GM12878 (cell line): ENCODE measurements at regions not wholly inside any gene's neighbourhood (a gene's known extent, or its start where the extent isn't known, plus 50 kb on each side); places are given as distances from the start of the nearest gene placed in this dataset.

Experiments
- ATAC-seq: fragments of 200-7000 bp; cut with Tn5 transposase; 3 replicates; pipeline ENCODE4 v1.9.1; 2020; ENCODE audit warnings: mild to moderate bottlenecking, moderate library complexity
- BruUV-seq: library from RNA; stranded (reverse); fragments of 400-500 nt; replicated peaks from 2 replicates; lab custom pipeline; 2021; lab: Mats Ljungman, UMichigan
- CTCF ChIA-PET: fragments of 300-600 bp; sonication (Branson Sonifier 250); formaldehyde crosslinking; extraction: SDS; loops from one replicate; lab custom pipeline; 2021; ENCODE audit warnings: inconsistent platforms; lab: Yijun Ruan, JAX
- POLR2A ChIA-PET: fragments of 350-600 bp; formaldehyde crosslinking; extraction: SDS; loops from one replicate; lab custom pipeline; 2021; ENCODE audit warnings: inconsistent platforms; lab: Charles Lee
- RAD21 ChIA-PET: fragments of 300-600 bp; sonication (Branson Sonifier 250); formaldehyde crosslinking; loops from one replicate; lab custom pipeline; 2023; ENCODE audit warnings: antibody characterized with exemption; ENCODE audit not compliant: unreplicated experiment; lab: Charles Lee
- SMC1A ChIA-PET: fragments of 300-600 bp; sonication (Branson Sonifier 250); formaldehyde crosslinking; loops from one replicate; lab custom pipeline; 2023; ENCODE audit not compliant: unreplicated experiment, uncharacterized antibody; lab: Charles Lee
- DNase-seq: peaks from one replicate; pipeline ENCODE4 v3.0.0-alpha.2; 2011; ENCODE audit warnings: low read depth, low spot score
- FAIRE-seq: peaks from 3 replicates; lab custom pipeline; 2011; peaks lifted over from hg19 to GRCh38; lab: Jason Lieb, UNC
- H2AFZ ChIP-seq: 2 replicates; pipeline ENCODE4 v1.6.0; 2011; ENCODE audit warnings: low read depth, low read length, control low read depth; ENCODE audit not compliant: control insufficient read depth
- H3K27ac ChIP-seq: 2 replicates; pipeline ENCODE4 v1.5.1; 2011; ENCODE audit warnings: control low read depth; ENCODE audit not compliant: control insufficient read depth, insufficient read depth
- H3K27me3 ChIP-seq, 2 experiments: replicated peaks in 1 of 2; 2 replicates each; pipeline versions ENCODE4 v1.6.0 to v1.6.1; 2011; ENCODE audit warnings: low read length in 1 of 2; ENCODE audit not compliant: control insufficient read depth in 2 of 2, insufficient read depth in 2 of 2
- H3K36me3 ChIP-seq, 2 experiments: 2 replicates each; pipeline ENCODE4 v1.5.1; 2011; ENCODE audit warnings: low read length in 1 of 2; ENCODE audit not compliant: control insufficient read depth in 2 of 2, insufficient read depth in 2 of 2
- H3K4me1 ChIP-seq: 2 replicates; pipeline ENCODE4 v1.6.1; 2011; ENCODE audit warnings: mild to moderate bottlenecking, low read length, moderate library complexity, mixed read lengths; ENCODE audit not compliant: control insufficient read depth, insufficient read depth
- H3K4me2 ChIP-seq: 2 replicates; pipeline ENCODE4 v1.6.0; 2011; ENCODE audit warnings: control low read depth; ENCODE audit not compliant: control insufficient read depth, insufficient read depth
- H3K4me3 ChIP-seq: fragments of 200-600 bp; sonication (generic); 2 replicates; pipeline ENCODE4 v1.5.1; 2016
- H3K79me2 ChIP-seq: 2 replicates; pipeline ENCODE4 v1.6.0; 2011; ENCODE audit warnings: low read length; ENCODE audit not compliant: control insufficient read depth, insufficient read depth
- H3K9ac ChIP-seq: 2 replicates; pipeline ENCODE4 v1.8.0; 2011; ENCODE audit warnings: low read length, control low read depth, mixed read lengths; ENCODE audit not compliant: control insufficient read depth, insufficient read depth
- H3K9me3 ChIP-seq: replicated peaks from 3 replicates; pipeline ENCODE4 v1.5.1; 2011; ENCODE audit warnings: mild to moderate bottlenecking, low read length; ENCODE audit not compliant: control insufficient read depth, insufficient read depth
- H4K20me1 ChIP-seq: 2 replicates; pipeline ENCODE4 v1.6.0; 2011; ENCODE audit not compliant: control insufficient read depth, insufficient read depth
- E2F8 ChIP-seq: fragments of 450-650 bp; IDR thresholded peaks from 2 replicates; pipeline ENCODE4 v1.6.1; 2018; ENCODE audit warnings: mild to moderate bottlenecking, low read depth, moderate library complexity; ENCODE audit not compliant: partially characterized antibody
- EGR1 ChIP-seq, 2 experiments: IDR thresholded peaks; 1 replicate in 1 of 2; 2 replicates in 1 of 2; pipeline ENCODE4 v1.6.1; 2011 to 2012; ENCODE audit warnings: low read depth in 2 of 2, low read length in 2 of 2, borderline replicate concordance in 1 of 2, mild to moderate bottlenecking in 1 of 2, moderate library complexity in 1 of 2
- HDAC6 ChIP-seq: fragments of 200-600 bp; sonication (generic); IDR thresholded peaks from one replicate; pipeline ENCODE4 v1.8.0; 2017; ENCODE audit warnings: antibody characterized with exemption; ENCODE audit not compliant: unreplicated experiment
- IKZF1 ChIP-seq: fragments of 450-650 bp; conservative IDR thresholded peaks from 2 replicates; pipeline ENCODE4 v1.6.1; 2017; ENCODE audit warnings: antibody characterized with exemption, mild to moderate bottlenecking
- IRF5 ChIP-seq: fragments of 450-650 bp; IDR thresholded peaks from 2 replicates; pipeline ENCODE4 v1.6.1; 2017; ENCODE audit warnings: borderline replicate concordance
- LARP7 ChIP-seq: fragments of 450-650 bp; IDR thresholded peaks from 2 replicates; pipeline ENCODE4 v1.6.1; 2017; ENCODE audit warnings: mild to moderate bottlenecking
- NR2F1 ChIP-seq: fragments of 450-650 bp; conservative IDR thresholded peaks from 2 replicates; pipeline ENCODE4 v1.6.1; 2017; ENCODE audit warnings: mild to moderate bottlenecking
- PAX8 ChIP-seq: fragments of 450-650 bp; IDR thresholded peaks from 2 replicates; pipeline ENCODE4 v1.6.1; 2017; ENCODE audit warnings: mild to moderate bottlenecking, moderate library complexity
- PKNOX1 ChIP-seq: fragments of 450-650 bp; IDR thresholded peaks from 2 replicates; pipeline ENCODE4 v1.6.1; 2016; ENCODE audit warnings: mild to moderate bottlenecking
- PML ChIP-seq: IDR thresholded peaks from 2 replicates; pipeline ENCODE4 v1.6.1; 2012; ENCODE audit warnings: low read length, inconsistent platforms
- RELB ChIP-seq: fragments of 450-650 bp; IDR thresholded peaks from 2 replicates; pipeline ENCODE4 v1.6.1; 2017; ENCODE audit warnings: low read depth, mild to moderate bottlenecking, moderate library complexity
- SP1 ChIP-seq: IDR thresholded peaks from one replicate; pipeline ENCODE4 v1.6.1; 2011; ENCODE audit warnings: low read depth, low read length
- TCF12 ChIP-seq: IDR thresholded peaks from 2 replicates; pipeline ENCODE4 v1.6.1; 2011; ENCODE audit warnings: low read depth, mild to moderate bottlenecking, low read length
- ZBTB33 ChIP-seq: fragments of 450-650 bp; IDR thresholded peaks from 2 replicates; pipeline ENCODE4 v1.6.1; 2017; ENCODE audit warnings: mild to moderate bottlenecking
- ZNF207 ChIP-seq: fragments of 450-650 bp; IDR thresholded peaks from 2 replicates; pipeline ENCODE4 v1.6.1; 2014; ENCODE audit warnings: antibody characterized with exemption, mild to moderate bottlenecking, borderline replicate concordance
- WGBS: methylation state at CpG from one replicate; pipeline ENCODE4 v1.1.6; 2016; ENCODE audit warnings: low lambda C conversion rate; ENCODE audit not compliant: insufficient replicate concordance, insufficient coverage; ENCODE audit errors: missing lambda C conversion rate; 5-methylcytosine and 5-hydroxymethylcytosine counted together
- in situ Hi-C: fragments of 300-500 bp; cut with MboI; formaldehyde crosslinking; loops from 9 replicates; pipeline ENCODE4 v1.14.3; 2018; ENCODE audit warnings: mixed read lengths
- intact Hi-C: fragments of 100-400 bp; cut with micrococcal nuclease; formaldehyde crosslinking; loops from one replicate; pipeline ENCODE4 v1.14.2; 2022; ENCODE audit not compliant: unreplicated experiment

DNA sequence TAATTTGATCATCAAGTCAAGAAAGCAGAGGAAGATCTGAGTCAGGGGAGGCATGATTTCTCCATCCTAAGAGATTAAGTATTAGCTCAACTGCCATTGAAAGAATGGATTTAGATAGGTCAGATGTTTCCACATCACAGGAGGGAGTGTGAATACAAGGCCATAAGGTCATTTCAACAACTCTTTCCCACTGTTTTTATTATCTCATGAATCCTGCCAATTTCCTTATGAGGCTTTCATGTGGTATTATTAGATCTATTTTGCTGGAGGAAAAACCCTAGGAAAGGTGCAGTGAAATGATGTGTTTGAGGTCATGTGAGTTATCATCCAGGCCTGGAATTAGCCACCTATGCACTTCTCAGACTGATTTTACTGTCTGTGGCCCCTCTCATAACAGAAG lies 269.0 kb downstream of the NOVA1 start (continued):
- TF ChIP-seq RELB = no peak

DNA sequence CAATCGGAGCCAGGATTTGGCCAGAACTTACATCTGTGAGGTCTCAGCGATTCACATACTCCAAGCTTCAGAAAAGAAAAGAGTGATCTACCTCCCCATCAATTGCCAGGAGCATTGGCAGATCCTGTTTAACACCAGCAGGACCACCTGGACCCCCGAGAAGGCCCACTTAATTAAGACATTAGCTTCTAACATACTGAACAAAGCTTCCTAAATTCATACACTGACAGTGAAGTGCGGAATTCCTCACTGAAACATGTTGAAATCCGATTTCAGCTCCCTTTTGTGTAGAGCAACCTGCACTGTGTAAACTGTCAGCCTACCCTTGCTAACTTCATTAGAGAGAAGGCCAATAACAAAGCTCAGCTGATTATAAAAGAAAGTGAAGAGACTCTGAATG lies 274.0 kb downstream of the NOVA1 start:
- RAD21 ChIA-PET = no interaction called here

More for the DNA sequence above, 274.0 kb downstream of the NOVA1 start:
- WGBS = 22% methylated on average over 5 of the region's 5 CpGs
- no peaks in the 10 kb centered on the region for H3K9me3 ChIP-seq
- no peaks in the 10 kb centered on the region for H3K36me3 ChIP-seq
- H2AFZ ChIP-seq = no peak overlapping the region
- in situ Hi-C loops = no loop called here
- H3K4me3 ChIP-seq = no peak overlapping the region
- intact Hi-C loops = no loop called here
- ATAC-seq = no peak
- H3K9ac ChIP-seq = no peak overlapping the region
- no peak overlapping the region for H3K27ac ChIP-seq
- POLR2A ChIA-PET = no interaction called here
- BruUV-seq = no TSS peak
- CTCF ChIA-PET = no interaction called here
- no peaks in the 10 kb centered on the region for H3K27me3 ChIP-seq
- H4K20me1 ChIP-seq = no peaks in the 10 kb centered on the region
- SMC1A ChIA-PET = interaction anchor here (1.4 kb wide), 1 partner anchor 10 kb away, joined by 3 read pairs; no protein-coding TSS in a partner anchor
- TF ChIP-seq EGR1 (IDR thresholded peaks at IDR 0.05; ENCODE audit: borderline replicate concordance in 1 of 2, low read depth in 2 of 2, low read length in 2 of 2) (no peak), PKNOX1 (no peak), E2F8 (no peak), TCF12 (no peak), PML (no peak), LARP7 (no peak), SP1 (no peak), HDAC6 (no peak), ZNF207 (no peak), PAX8 (no peak), ZBTB33 (no peak), NR2F1 (no peak), IKZF1 (no peak), IRF5 (no peak)
- H3K4me2 ChIP-seq = no peak overlapping the region
- no peak for FAIRE-seq
- no peak for DNase-seq
- H3K79me2 ChIP-seq = no peaks in the 10 kb centered on the region
- H3K4me1 ChIP-seq = no peaks in the 10 kb centered on the region
